ENCODE measurements at regions not wholly inside any gene's neighbourhood (a gene's known extent, or its start where the extent isn't known, plus 50 kb on each side); places are given as distances from the start of the nearest gene placed in this dataset.
"Not testable (repeated sequence)": the region's sequence is repeated elsewhere in the genome, so short reads cannot be mapped to it uniquely, and the experiment has no call there.

- H3K4me3 Mint-ChIP-seq, H3K27me3 Mint-ChIP-seq, H3K4me1 Mint-ChIP-seq, H3K27ac Mint-ChIP-seq, H3K9me3 Mint-ChIP-seq, H3K36me3 Mint-ChIP-seq: not testable (repeated sequence)
Observed at GRCh38 chr2:91571239-91571923, 2879.9 kb downstream of the RPIA start.

- H3K27ac Mint-ChIP-seq, H3K4me1 Mint-ChIP-seq, H3K4me3 Mint-ChIP-seq, H3K36me3 Mint-ChIP-seq, H3K9me3 Mint-ChIP-seq, H3K27me3 Mint-ChIP-seq: not testable (repeated sequence)
Observed at GRCh38 chr2:91573018-91573417, 2881.5 kb downstream of the RPIA start.

GRCh38 chr2:91573755-91574154, 2882.3 kb downstream of the RPIA start:
- not testable (repeated sequence) for H3K27me3 Mint-ChIP-seq, H3K4me3 Mint-ChIP-seq, H3K36me3 Mint-ChIP-seq, H3K27ac Mint-ChIP-seq, H3K9me3 Mint-ChIP-seq, H3K4me1 Mint-ChIP-seq

GRCh38 chr2:91574255-91574654, 2882.8 kb downstream of the RPIA start:
- H3K4me3 Mint-ChIP-seq: not testable (repeated sequence)

GRCh38 chr2:91575701-91576100, 2884.2 kb downstream of the RPIA start:
- H3K9me3 Mint-ChIP-seq, H3K36me3 Mint-ChIP-seq, H3K27ac Mint-ChIP-seq, H3K4me3 Mint-ChIP-seq, H3K27me3 Mint-ChIP-seq, H3K4me1 Mint-ChIP-seq: not testable (repeated sequence)

More at GRCh38 chr2:91574255-91574654, 2882.8 kb downstream of the RPIA start:
- H3K9me3 Mint-ChIP-seq, H3K36me3 Mint-ChIP-seq, H3K27ac Mint-ChIP-seq, H3K4me1 Mint-ChIP-seq, H3K27me3 Mint-ChIP-seq: not testable (repeated sequence)

GRCh38 chr2:91577406-91577805, 2885.9 kb downstream of the RPIA start:
- not testable (repeated sequence) for H3K36me3 Mint-ChIP-seq, H3K9me3 Mint-ChIP-seq, H3K4me1 Mint-ChIP-seq, H3K27me3 Mint-ChIP-seq, H3K4me3 Mint-ChIP-seq, H3K27ac Mint-ChIP-seq

- not testable (repeated sequence) for H3K9me3 Mint-ChIP-seq, H3K27me3 Mint-ChIP-seq, H3K36me3 Mint-ChIP-seq, H3K4me1 Mint-ChIP-seq, H3K4me3 Mint-ChIP-seq, H3K27ac Mint-ChIP-seq
Observed at GRCh38 chr2:91578678-91579077, 2887.2 kb downstream of the RPIA start.

- not testable (repeated sequence) for H3K4me1 Mint-ChIP-seq, H3K27ac Mint-ChIP-seq, H3K4me3 Mint-ChIP-seq, H3K36me3 Mint-ChIP-seq, H3K27me3 Mint-ChIP-seq
- peaks cover 1 to 11% (median 4%) of the 10 kb centered on the region in 3 donors for H3K9me3 Mint-ChIP-seq
Observed at GRCh38 chr2:91579555-91579954, 2888.1 kb downstream of the RPIA start.

GRCh38 chr2:91580043-91580442, 2888.6 kb downstream of the RPIA start:
- not testable (repeated sequence) for H3K36me3 Mint-ChIP-seq, H3K27me3 Mint-ChIP-seq, H3K4me3 Mint-ChIP-seq, H3K27ac Mint-ChIP-seq, H3K4me1 Mint-ChIP-seq
- H3K9me3 Mint-ChIP-seq: peaks cover 3 to 11% (median 4%) of the 10 kb centered on the region in 3 donors

GRCh38 chr2:91587098-91587497, 2895.6 kb downstream of the RPIA start:
- H3K27ac Mint-ChIP-seq, H3K4me3 Mint-ChIP-seq, H3K36me3 Mint-ChIP-seq, H3K4me1 Mint-ChIP-seq: not testable (repeated sequence)
- Mint-ChIP-seq H3K27me3 (peaks cover 18% of the 10 kb centered on the region), H3K9me3 (peaks cover 4 to 15% (median 7%) of the 10 kb centered on the region in 3 donors)

GRCh38 chr2:91587908-91588535, 2896.5 kb downstream of the RPIA start:
- H3K9me3 Mint-ChIP-seq: peaks cover 3 to 12% (median 7%) of the 10 kb centered on the region in 3 donors
- H3K27ac Mint-ChIP-seq, H3K36me3 Mint-ChIP-seq, H3K4me1 Mint-ChIP-seq, H3K4me3 Mint-ChIP-seq: not testable (repeated sequence)
- H3K27me3 Mint-ChIP-seq: peaks cover 18% of the 10 kb centered on the region

- H3K9me3 Mint-ChIP-seq, H3K4me3 Mint-ChIP-seq, H3K4me1 Mint-ChIP-seq, H3K27ac Mint-ChIP-seq, H3K36me3 Mint-ChIP-seq: not testable (repeated sequence)
- H3K27me3 Mint-ChIP-seq: peaks cover 19% of the 10 kb centered on the region
Observed at GRCh38 chr2:91588782-91589223, 2897.3 kb downstream of the RPIA start.

- Mint-ChIP-seq H3K4me3 (peak overlapping the region in 1 of 4 donors; percentile 83), H3K27me3 (peaks cover 16% of the 10 kb centered on the region), H3K27ac (peak overlapping the region in 1 of 3 donors; percentile 44)
- H3K36me3 Mint-ChIP-seq, H3K4me1 Mint-ChIP-seq, H3K9me3 Mint-ChIP-seq: not testable (repeated sequence)
Observed at GRCh38 chr2:91589454-91590328, 2898.2 kb downstream of the RPIA start.

GRCh38 chr2:91590381-91590780, 2898.9 kb downstream of the RPIA start:
- peak overlapping the region in 1 of 3 donors; percentile 12 for H3K27ac Mint-ChIP-seq
- not testable (repeated sequence) for H3K36me3 Mint-ChIP-seq, H3K9me3 Mint-ChIP-seq, H3K4me1 Mint-ChIP-seq
- peaks cover 13% of the 10 kb centered on the region for H3K27me3 Mint-ChIP-seq
- peak overlapping the region in 1 of 4 donors; percentile 83 for H3K4me3 Mint-ChIP-seq

GRCh38 chr2:91591066-91591465, 2899.6 kb downstream of the RPIA start:
- not testable (repeated sequence) for H3K36me3 Mint-ChIP-seq, H3K4me3 Mint-ChIP-seq, H3K9me3 Mint-ChIP-seq, H3K4me1 Mint-ChIP-seq, H3K27ac Mint-ChIP-seq
- H3K27me3 Mint-ChIP-seq: peaks cover 13% of the 10 kb centered on the region

GRCh38 chr2:91597436-91597835, 2906.0 kb downstream of the RPIA start:
- not testable (repeated sequence) for H3K27ac Mint-ChIP-seq, H3K4me1 Mint-ChIP-seq, H3K27me3 Mint-ChIP-seq, H3K4me3 Mint-ChIP-seq, H3K36me3 Mint-ChIP-seq, H3K9me3 Mint-ChIP-seq
